ENCODE measurements at regions not wholly inside any gene's neighbourhood (a gene's known extent, or its start where the extent isn't known, plus 50 kb on each side); places are given as distances from the start of the nearest gene placed in this dataset.
A peak's percentile ranks its signal among the peaks of the same experiment; 100 is the strongest.

DNA sequence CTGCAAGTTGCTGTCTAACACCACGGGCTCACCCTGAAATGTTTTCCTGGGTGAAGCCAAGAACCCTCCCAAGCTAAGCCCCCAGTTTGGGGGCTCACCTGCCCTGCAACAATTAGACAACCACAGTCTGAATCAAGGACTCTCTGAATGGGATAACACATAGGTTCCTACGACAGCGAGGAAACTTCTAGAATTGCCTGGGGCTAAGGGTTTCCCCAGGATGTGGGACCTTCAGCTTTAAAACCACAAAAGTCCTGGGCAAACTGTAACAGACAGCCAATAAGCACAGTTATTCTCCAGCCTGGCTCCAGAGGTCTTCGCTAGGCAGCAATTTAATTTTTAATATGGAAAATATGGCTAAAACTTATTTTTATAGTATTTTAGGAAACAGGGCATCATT, 162.6 kb downstream of the PRKX start:
- Histone ChIP-seq H3K27me3 (no peaks in the 10 kb centered on the region), H3K27ac (no peak overlapping the region), H3K4me1 (no peaks in the 10 kb centered on the region), H3K36me3 (no peaks in the 10 kb centered on the region), H3K9me3 (no peaks in the 10 kb centered on the region), H3K4me3 (no peak overlapping the region)
- intact Hi-C loops (cut with DNase I): no loop called here
- no peak for DNase-seq (ENCODE audit: low spot score in 2 of 2)
- TF ChIP-seq, protein P1, sequence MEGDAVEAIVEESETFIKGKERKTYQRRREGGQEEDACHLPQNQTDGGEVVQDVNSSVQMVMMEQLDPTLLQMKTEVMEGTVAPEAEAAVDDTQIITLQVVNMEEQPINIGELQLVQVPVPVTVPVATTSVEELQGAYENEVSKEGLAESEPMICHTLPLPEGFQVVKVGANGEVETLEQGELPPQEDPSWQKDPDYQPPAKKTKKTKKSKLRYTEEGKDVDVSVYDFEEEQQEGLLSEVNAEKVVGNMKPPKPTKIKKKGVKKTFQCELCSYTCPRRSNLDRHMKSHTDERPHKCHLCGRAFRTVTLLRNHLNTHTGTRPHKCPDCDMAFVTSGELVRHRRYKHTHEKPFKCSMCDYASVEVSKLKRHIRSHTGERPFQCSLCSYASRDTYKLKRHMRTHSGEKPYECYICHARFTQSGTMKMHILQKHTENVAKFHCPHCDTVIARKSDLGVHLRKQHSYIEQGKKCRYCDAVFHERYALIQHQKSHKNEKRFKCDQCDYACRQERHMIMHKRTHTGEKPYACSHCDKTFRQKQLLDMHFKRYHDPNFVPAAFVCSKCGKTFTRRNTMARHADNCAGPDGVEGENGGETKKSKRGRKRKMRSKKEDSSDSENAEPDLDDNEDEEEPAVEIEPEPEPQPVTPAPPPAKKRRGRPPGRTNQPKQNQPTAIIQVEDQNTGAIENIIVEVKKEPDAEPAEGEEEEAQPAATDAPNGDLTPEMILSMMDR (IDR thresholded peaks at IDR 0.05): no peak

DNA sequence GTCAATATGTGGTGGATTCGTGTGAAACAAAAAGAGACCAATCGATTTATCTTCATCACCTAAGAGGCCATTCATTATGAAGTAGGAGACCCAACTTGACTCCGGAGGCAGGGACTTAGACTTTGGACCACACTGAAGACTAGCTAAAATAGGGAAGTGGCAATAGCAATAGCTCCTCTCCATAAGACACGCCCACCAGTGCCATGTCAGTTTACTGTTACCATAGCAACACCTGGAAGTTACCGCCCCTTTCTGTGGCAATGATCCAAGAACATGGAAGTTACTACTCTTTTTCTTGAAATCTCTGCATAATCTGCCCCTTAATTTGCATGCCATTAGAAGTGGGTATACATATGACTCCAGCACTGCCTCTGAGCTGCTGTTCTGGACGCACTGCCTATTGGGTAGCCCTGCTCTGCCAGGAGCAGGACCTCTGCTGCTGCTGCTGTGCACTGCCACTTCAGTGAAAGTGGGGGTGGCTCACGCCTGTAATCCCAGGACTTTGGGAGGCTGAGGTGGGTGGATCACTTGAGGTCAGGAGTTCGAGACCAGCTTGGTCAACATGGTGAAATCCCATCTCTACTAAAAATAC, 163.2 kb downstream of the PRKX start:
- TF ChIP-seq, protein P1 (IDR thresholded peaks at IDR 0.05): no peak
- H3K27ac ChIP-seq: no peak overlapping the region
- no peaks in the 10 kb centered on the region for H3K9me3 ChIP-seq
- DNase-seq (ENCODE audit: low spot score in 2 of 2): no peak
- no peaks in the 10 kb centered on the region for H3K27me3 ChIP-seq
- H3K4me3 ChIP-seq: no peak overlapping the region
- no peaks in the 10 kb centered on the region for H3K36me3 ChIP-seq
- no peaks in the 10 kb centered on the region for H3K4me1 ChIP-seq
- intact Hi-C loops (cut with DNase I): no loop called here

DNA sequence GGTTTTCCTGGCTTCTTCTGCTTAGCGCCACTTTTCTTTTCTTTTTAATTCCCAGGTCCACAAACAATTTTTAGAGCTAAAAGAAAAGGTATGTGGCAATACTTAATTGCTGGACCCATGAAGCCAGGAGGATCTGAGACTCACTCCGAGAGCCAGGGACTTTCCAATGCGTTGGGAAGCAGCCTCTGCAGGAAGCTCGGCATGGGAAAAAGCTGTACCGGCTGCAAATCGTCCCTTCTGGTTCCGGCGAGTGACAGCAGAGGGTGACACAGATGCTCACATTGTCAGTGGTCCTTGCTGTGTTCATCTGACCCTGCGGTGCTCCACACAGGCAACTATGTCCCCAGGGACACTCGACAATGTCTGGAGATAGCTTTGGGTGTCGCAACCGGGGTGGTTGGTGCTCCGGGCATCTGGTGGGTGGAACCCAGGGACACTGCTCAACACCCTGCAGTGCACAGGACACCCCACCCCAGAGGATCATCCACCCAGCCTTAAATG, 164.0 kb downstream of the PRKX start:
- H3K4me3 ChIP-seq: peak overlapping the region; percentile 16 to 49
- no peaks in the 10 kb centered on the region for H3K4me1 ChIP-seq
- no peaks in the 10 kb centered on the region for H3K27me3 ChIP-seq
- no peak for DNase-seq (ENCODE audit: low spot score in 2 of 2)
- intact Hi-C loops (cut with DNase I): no loop called here
- H3K9me3 ChIP-seq: no peaks in the 10 kb centered on the region
- no peaks in the 10 kb centered on the region for H3K36me3 ChIP-seq
- TF ChIP-seq, protein P1 (IDR thresholded peaks at IDR 0.05): no peak
- H3K27ac ChIP-seq: no peak overlapping the region

DNA sequence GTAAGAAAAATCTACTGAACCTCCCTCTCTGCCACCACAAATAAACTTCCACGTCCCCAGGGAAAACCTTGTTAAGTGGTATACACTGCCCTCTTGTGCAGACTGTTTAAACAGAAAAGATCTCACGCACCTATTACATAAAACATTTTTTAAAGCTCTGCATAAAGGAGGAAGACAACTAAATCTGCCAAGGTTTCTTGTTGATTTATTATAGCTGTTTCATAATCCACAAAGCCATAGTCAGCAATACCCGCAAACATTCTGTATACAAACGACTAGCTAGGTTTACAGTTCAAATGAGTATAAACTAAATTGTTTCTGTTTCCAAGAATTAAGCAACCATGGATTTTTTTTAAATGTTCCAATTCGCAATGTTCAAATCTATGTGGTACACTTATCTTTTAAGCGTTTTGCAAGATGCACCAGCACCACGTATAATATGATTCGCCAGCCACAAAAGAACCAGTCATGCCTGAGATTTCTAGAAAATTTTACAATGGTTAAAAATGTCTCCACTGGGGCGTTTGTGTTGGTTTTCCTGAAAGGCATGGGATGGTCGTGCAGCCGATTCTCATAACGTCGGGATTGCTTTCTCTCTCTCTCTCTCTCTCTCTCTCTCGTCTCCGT, 164.6 kb downstream of the PRKX start:
- peak overlapping the region; percentile 16 to 49 for H3K4me3 ChIP-seq
- no peaks in the 10 kb centered on the region for H3K36me3 ChIP-seq
- H3K27ac ChIP-seq: no peak overlapping the region
- intact Hi-C loops (cut with DNase I): no loop called here
- DNase-seq (ENCODE audit: low spot score in 2 of 2): no peak
- no peaks in the 10 kb centered on the region for H3K27me3 ChIP-seq
- TF ChIP-seq, protein P1 (IDR thresholded peaks at IDR 0.05): peak in 2 of 3 experiments; percentile 6 to 29
- no peaks in the 10 kb centered on the region for H3K9me3 ChIP-seq
- no peaks in the 10 kb centered on the region for H3K4me1 ChIP-seq

DNA sequence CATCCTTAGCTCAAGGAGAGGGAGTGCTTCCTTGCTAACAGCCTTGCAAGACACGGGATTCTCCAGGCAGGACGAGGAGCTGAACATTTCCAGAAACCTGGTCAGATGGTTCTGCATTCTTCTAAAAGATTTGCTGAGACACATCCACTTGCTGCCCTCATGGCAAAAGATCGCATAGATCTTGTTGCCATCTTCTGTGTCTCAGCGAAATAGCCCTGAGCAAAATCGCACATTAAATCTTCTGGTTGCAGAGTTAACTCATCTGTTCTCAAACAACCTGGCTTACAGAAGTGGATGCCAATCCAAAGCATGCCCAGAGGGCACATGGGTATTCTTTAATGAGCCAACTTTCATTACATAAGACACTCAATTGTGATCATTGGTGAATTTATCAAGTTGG, 167.5 kb downstream of the PRKX start:
- H3K9me3 ChIP-seq: no peaks in the 10 kb centered on the region
- H3K4me1 ChIP-seq: no peaks in the 10 kb centered on the region
- H3K27ac ChIP-seq: no peak overlapping the region
- no peak for DNase-seq (ENCODE audit: low spot score in 2 of 2)
- no peaks in the 10 kb centered on the region for H3K27me3 ChIP-seq
- no peaks in the 10 kb centered on the region for H3K36me3 ChIP-seq
- H3K4me3 ChIP-seq: no peak overlapping the region
- intact Hi-C loops (cut with DNase I): no loop called here
- TF ChIP-seq, protein P1 (IDR thresholded peaks at IDR 0.05): no peak

All from ascending aorta (tissue), 2 donors.